ENCODE measurements at regions not wholly inside any gene's neighbourhood (a gene's known extent, or its start where the extent isn't known, plus 50 kb on each side); places are given as distances from the start of the nearest gene placed in this dataset.

DNA sequence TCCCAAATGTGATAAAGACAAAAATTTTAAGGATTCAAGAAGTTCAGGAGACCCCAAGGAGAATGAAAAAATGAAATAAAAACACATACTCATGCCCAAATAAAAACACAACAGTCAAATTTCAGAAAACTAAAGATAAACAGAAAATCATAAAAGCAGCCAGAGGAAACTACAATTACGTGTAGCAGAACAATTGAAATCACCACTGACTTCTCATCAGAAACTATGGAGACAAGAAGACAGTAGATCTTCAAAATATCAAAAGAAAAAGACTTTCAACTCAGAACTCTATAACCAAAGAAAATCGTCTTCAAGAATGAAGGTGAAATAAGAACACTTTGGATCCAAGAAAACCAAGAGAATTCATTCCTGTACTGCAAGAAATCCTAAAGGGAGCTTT lies 54.9 kb downstream of the DIO3 start:
- peaks cover 9% of the 10 kb centered on the region for H3K27me3 ChIP-seq
- no peak for DNase-seq (ENCODE audit: low spot score in 2 of 2)
- H3K27ac ChIP-seq, result no peak overlapping the region
- H3K4me1 ChIP-seq, result no peaks in the 10 kb centered on the region
- TF ChIP-seq, protein P1, sequence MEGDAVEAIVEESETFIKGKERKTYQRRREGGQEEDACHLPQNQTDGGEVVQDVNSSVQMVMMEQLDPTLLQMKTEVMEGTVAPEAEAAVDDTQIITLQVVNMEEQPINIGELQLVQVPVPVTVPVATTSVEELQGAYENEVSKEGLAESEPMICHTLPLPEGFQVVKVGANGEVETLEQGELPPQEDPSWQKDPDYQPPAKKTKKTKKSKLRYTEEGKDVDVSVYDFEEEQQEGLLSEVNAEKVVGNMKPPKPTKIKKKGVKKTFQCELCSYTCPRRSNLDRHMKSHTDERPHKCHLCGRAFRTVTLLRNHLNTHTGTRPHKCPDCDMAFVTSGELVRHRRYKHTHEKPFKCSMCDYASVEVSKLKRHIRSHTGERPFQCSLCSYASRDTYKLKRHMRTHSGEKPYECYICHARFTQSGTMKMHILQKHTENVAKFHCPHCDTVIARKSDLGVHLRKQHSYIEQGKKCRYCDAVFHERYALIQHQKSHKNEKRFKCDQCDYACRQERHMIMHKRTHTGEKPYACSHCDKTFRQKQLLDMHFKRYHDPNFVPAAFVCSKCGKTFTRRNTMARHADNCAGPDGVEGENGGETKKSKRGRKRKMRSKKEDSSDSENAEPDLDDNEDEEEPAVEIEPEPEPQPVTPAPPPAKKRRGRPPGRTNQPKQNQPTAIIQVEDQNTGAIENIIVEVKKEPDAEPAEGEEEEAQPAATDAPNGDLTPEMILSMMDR (IDR thresholded peaks at IDR 0.05), result no peak
- TF ChIP-seq POLR2AphosphoS5 (IDR thresholded peaks at IDR 0.05) (no peak), POLR2A (IDR thresholded peaks at IDR 0.05) (no peak), EP300 (IDR thresholded peaks at IDR 0.05) (no peak)
- H3K9me3 ChIP-seq, result no peaks in the 10 kb centered on the region
- H3K36me3 ChIP-seq, result no peaks in the 10 kb centered on the region
- H3K4me3 ChIP-seq, result no peak overlapping the region
- WGBS, result 88% methylated on average over 2 of the region's 2 CpGs

DNA sequence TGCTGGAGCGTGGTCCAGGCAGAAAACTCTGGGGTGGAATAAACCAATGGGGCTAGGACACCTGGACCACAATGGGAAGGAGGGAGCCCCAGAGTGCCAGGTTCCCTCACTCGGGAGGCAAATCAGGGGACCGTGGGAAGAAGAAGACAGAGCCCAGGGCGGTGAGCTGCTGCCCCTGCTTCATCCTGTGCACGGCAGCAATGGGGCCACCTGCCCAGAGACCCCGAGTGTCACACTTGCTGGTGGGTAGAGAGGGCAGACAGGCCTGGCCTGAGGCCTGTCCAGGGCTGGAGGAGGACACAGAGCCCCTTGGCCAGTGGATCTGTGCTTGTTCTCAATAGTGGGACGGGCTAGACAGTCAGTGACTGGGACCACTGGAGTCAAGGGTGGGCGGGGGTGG lies 58.2 kb downstream of the DIO3 start:
- WGBS, result 92% methylated on average over 8 of the region's 8 CpGs
- Histone ChIP-seq H3K27ac (no peak overlapping the region), H3K36me3 (no peaks in the 10 kb centered on the region), H3K27me3 (no peaks in the 10 kb centered on the region), H3K4me1 (no peaks in the 10 kb centered on the region), H3K4me3 (no peak overlapping the region), H3K9me3 (no peaks in the 10 kb centered on the region)
- DNase-seq (ENCODE audit: low spot score in 2 of 2), result no peak
- TF ChIP-seq POLR2AphosphoS5 (IDR thresholded peaks at IDR 0.05), result no peak

DNA sequence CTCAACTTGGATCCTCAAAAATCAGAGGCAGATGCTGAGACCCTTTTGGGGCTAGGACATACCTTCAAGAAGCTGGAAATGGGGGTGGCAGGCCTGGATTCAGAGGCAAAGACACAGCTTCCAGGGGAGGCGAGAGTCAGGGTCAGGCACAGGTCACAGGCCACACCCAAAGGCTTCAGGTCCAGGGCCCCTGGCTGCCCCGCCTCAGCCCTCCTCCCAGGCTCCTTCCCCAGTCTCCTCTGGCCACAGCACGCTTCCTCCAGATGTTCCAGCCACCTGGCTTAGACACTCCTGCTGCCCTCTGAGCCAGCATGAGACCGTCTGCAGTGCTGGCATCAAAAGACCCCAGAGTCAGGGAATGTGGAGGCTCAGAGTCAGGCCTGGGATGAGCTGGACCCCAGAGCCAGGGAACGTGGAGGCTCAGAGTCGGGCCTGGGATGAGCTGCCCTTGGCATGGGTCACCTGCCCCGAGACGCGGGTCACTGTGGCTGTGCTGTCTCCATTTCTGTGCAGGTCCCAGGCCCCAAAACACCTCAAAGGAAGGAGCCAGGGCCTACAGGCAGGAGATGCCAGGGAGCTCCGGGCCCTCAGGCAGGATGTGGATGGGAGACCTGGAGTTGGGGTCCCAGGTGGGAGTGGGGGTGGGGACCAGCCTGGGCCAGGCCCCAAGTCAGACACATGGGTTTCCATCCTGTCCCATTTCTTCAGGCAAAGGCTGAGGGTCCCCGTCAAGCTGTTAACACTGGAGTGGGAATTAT lies 58.9 kb downstream of the DIO3 start:
- Histone ChIP-seq H3K4me1 (no peaks in the 10 kb centered on the region), H3K4me3 (no peak overlapping the region), H3K36me3 (no peaks in the 10 kb centered on the region), H3K27me3 (no peaks in the 10 kb centered on the region), H3K9me3 (no peaks in the 10 kb centered on the region), H3K27ac (no peak overlapping the region)
- TF ChIP-seq POLR2AphosphoS5 (IDR thresholded peaks at IDR 0.05) (no peak), EP300 (IDR thresholded peaks at IDR 0.05) (no peak), POLR2A (IDR thresholded peaks at IDR 0.05) (no peak)
- TF ChIP-seq, protein P1 (IDR thresholded peaks at IDR 0.05), result no peak
- no peak for DNase-seq (ENCODE audit: low spot score in 2 of 2)
- 92% methylated on average over 7 of the region's 11 CpGs for WGBS

DNA sequence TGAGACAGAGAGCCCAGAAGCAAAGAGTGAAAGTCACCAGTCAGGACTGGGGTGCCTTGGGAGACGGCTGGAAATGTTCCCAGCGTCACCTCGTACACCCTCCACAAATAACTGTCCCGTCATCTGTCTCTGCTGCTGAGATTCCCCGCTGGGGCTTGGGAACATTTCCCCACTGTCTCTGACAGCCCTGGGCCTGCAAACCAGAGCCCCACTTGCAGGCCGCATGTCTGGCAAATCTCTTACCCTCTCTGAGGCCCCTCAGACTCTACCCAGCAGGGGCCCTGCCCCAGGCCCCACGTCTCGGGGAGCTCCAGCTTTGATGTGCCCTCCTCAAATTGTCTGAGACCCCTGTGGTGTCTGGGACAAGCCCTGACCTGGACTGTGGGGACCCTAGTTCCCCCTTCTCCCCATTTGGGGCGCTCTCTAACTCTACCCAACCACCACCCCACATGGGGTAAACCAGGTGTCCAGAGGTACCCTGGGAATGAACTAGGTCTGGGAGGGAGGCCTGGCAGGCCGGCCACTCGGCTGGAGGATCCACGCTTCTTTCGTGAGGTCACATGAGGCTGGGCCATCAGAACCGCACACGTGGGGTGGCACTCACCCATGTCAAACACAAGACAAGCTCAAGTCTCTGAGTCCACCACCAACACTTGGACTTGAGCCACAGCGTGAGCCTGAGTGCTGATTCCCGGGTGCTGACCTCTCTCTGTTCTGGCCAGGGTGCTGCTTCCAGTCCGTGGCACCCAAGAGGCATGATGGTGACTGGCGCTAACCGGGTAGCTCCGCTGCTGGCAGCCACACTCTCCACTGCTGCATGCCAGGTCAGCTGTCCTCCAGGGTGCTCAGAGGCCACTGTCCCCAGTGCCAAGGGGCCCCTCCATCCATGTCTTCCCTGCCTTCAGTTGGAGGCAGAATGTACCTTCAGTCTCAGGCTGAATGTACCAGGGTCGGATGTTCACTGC lies 59.8 kb downstream of the DIO3 start:
- Histone ChIP-seq H3K9me3 (no peaks in the 10 kb centered on the region), H3K4me3 (no peak overlapping the region), H3K36me3 (no peaks in the 10 kb centered on the region), H3K27ac (no peak overlapping the region), H3K27me3 (no peaks in the 10 kb centered on the region), H3K4me1 (no peaks in the 10 kb centered on the region)
- TF ChIP-seq, protein P1 (IDR thresholded peaks at IDR 0.05), result no peak
- WGBS, result 83% methylated on average over 17 of the region's 22 CpGs
- no peak for DNase-seq (ENCODE audit: low spot score in 2 of 2)

DNA sequence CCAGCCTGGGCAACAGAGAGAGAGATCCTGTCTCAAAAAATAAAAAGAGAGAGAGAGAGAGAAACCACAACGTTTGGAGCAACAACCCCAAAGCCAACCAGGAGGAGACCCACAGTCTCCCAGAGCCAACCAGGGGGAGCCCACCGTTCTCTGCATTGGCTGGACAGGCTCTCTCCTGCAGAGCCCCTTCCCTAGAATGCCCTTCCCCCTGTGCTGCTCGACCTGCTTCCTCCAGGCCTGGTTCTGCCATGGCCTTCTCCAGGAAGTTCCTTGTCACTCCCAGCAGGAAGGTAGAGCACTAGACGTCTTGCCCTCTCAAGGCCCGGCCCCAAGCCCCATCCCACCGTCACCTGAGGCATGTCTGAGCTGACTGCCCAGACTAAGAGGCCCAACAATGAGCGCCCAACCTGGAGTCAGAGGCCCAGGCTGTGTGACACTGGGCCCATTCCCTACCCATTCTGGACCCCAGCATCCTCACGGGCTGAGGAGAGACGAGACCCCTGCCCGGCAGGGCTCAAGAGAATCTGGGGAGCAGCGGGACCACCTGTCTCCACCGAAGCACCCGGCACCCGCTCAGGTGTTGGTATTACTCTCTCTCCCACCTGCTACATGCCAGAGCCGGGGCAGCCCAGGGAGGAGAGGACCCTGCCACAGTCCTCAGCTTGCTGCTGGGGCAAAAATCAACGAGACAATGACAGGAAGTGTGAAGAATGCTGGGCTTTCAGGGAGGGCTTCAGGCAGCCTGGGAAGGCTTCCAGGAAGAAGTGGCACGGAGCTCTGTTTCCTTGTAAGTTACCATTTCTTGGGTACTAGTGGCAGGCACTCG lies 61.2 kb downstream of the DIO3 start:
- no peak for TF ChIP-seq POLR2A (IDR thresholded peaks at IDR 0.05)
- no peak for TF ChIP-seq EP300 (IDR thresholded peaks at IDR 0.05)
- TF ChIP-seq POLR2AphosphoS5 (IDR thresholded peaks at IDR 0.05), result no peak
- TF ChIP-seq, protein P1 (IDR thresholded peaks at IDR 0.05), result no peak
- WGBS, result 65% methylated on average over 3 of the region's 18 CpGs

More for the DNA sequence above, 61.2 kb downstream of the DIO3 start:
- Histone ChIP-seq H3K4me3 (no peak overlapping the region), H3K27me3 (no peaks in the 10 kb centered on the region), H3K9me3 (no peaks in the 10 kb centered on the region), H3K4me1 (no peaks in the 10 kb centered on the region), H3K36me3 (no peaks in the 10 kb centered on the region), H3K27ac (no peak overlapping the region)
- DNase-seq (ENCODE audit: low spot score in 2 of 2), result no peak

All from suprapubic skin (tissue), 4 donors.